Activated CD8-positive, alpha-beta memory T cell treated with anti-CD3 and anti-CD28 coated beads, Interleukin-2, amount 50 U/mL, for 24 hours (primary cell): ENCODE measurements at regions not wholly inside any gene's neighbourhood (a gene's known extent, or its start where the extent isn't known, plus 50 kb on each side); places are given as distances from the start of the nearest gene placed in this dataset.

Experiments
- DNase-seq: peaks from one replicate; pipeline ENCODE4 v3.0.0-alpha.2; 2020; ENCODE audit errors: extremely low read depth

GRCh38 chr18:76571689-76572088 is 76.6 kb upstream of the ZNF516 start:
- DNase-seq, result no peak

GRCh38 chr18:76570856-76571255 is 75.8 kb upstream of the ZNF516 start:
- DNase-seq, result no peak

GRCh38 chr18:76569644-76570419 is 74.8 kb upstream of the ZNF516 start:
- no peak for DNase-seq

DNA sequence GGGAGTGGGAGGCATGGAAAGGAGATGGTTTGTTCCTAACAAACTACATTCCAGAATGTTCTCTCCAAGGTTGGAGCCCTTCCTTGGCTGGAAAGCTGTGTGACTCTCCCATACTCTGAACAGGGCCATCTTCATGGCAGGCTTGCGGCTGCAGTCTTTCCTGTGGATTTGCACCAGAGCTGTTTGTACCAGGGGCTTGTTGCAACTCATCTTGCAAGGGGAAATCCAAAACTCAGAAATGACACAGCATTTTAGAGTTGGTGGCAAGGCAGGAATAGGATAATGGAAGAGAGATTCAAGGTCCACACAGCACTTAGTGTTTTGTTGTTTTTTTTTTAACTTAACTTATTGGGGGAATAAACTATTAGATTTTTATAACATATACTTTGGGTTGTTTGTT is 73.7 kb upstream of the ZNF516 start:
- no peak for DNase-seq

DNA sequence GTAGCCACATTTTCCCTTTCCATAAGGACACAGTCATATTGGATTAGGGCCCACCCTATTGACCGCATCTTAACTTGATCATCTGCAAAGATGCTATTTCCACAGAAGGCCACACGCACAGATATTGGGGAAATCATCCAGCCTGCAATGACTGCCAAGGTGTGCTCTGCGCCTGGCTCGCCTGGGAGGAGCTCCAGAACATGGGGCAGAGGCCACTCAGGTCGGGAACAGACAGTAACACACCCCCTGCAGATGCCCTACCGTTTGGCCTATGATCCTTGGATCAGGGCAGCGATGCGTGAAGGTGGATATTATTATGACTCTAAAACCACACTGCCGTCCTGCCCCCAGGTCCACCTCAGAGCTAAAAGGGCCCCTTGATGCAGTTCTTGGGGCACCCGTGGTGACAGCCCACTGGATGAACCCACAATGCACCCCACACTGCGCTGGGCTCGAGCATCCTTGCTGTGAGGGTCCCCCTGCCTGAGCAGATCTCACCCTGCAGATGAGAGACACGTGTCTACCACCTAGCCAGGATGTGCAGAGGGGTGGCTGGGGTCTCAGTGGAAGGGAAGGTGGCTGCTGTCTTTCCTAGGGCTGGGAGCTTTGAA is 72.9 kb upstream of the ZNF516 start:
- DNase-seq, result no peak

GRCh38 chr18:76566987-76567386 is 71.9 kb upstream of the ZNF516 start:
- DNase-seq, result no peak

GRCh38 chr18:76565238-76566173 is 70.5 kb upstream of the ZNF516 start:
- no peak for DNase-seq

- no peak for DNase-seq
Measured at GRCh38 chr18:76564655-76565237, 69.7 kb upstream of the ZNF516 start.

- DNase-seq, result no peak
Measured at GRCh38 chr18:76564117-76564516, 69.1 kb upstream of the ZNF516 start.

DNA sequence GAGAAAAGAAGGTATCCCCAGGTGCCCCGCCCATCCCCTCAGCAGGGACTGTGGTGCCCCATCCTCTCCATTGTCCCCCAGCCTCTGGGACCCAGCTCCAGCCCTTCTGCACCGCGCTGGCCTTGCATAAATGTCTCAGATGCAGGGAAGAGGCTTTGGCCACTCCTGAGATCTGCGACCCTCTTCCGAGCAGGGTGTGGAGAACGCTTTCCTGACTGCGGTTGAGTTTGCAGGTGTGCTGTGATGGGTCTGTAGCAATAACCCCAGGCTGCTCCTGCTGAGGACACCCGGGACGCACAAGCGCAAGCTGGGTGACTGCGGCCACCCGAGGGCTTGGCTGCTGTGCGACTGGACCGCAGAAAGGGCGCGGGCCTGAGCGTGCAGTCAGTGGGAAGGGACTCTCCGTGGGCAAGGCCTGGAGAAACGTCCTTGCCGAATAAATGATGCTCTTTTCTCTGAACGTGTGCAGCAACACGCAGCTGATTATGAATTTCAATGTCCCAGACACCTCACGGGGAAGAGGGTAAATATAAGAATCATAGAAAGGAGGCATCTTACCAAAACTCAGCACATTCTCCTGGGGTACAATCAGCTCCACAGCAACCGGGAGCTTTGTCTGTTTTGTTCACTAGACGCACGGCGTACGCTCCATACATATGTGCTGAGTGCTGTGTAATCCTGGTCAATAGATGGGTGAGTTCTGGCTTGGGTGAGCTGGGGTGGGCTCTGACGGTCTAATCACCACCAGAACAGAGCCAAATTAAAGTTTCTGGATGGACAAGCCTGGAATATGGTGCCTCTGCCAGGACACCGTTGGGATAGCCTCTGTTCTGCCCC is 67.5 kb upstream of the ZNF516 start:
- no peak for DNase-seq

- no peak for DNase-seq
Measured at GRCh38 chr18:76558881-76559667, 64.0 kb upstream of the ZNF516 start.

DNA sequence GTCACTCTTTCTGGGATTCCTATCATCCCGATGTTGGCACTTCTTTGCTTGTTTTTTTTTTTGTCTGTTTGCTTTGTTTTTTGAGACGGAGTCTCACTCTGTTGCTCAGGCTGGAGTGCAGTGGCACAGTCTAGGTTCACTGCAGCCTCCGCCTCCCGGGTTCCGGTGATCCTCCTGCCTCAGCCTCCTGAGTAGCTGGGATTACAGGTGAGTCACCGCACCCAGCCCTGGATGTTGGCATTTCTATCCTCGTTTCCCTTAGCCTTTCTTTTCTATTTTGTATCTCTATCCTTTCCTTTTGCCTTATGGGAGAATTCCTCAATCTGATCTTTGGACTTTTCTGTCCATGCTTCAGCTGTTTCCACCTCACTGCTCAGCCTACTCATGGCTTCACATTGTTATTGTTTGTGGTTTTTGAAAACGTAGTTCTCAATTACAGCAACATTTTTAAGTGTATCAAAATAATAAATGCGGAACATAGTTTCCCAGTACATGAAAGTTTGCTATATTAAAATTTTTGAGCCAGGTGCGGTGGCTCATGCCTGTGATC is 62.1 kb upstream of the ZNF516 start:
- DNase-seq, result no peak

DNA sequence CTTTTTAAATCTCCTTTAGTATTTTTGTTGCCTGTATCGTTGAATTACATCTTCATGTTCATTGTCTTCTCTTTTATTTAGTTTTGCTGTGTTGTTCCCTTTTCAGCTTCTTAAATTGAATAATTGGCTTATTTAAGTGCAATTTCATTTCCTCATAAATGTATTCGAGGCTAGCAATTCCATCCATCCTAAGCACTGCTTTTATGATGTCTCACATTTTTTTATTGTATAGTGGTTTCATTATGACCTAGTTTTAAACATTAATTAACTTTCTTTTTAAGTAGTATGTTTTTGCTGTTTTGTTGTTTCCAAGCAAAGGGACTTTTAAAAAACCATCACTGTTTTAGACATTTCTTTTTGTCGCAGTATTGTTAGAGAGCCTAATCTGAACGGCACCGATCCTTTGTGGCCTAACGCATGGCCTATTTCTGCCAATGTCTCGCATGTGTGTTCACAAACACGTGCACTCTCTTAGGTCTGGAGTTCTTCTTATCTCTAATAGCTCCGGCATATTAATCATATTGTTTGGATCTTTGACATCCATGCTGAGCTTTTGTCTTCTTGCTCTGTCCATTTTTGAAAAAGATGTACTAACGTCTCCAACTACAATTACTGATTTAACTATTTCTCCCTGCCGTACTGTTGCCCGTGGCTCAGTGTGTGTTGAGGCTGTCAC is 59.6 kb upstream of the ZNF516 start:
- DNase-seq, result no peak

DNA sequence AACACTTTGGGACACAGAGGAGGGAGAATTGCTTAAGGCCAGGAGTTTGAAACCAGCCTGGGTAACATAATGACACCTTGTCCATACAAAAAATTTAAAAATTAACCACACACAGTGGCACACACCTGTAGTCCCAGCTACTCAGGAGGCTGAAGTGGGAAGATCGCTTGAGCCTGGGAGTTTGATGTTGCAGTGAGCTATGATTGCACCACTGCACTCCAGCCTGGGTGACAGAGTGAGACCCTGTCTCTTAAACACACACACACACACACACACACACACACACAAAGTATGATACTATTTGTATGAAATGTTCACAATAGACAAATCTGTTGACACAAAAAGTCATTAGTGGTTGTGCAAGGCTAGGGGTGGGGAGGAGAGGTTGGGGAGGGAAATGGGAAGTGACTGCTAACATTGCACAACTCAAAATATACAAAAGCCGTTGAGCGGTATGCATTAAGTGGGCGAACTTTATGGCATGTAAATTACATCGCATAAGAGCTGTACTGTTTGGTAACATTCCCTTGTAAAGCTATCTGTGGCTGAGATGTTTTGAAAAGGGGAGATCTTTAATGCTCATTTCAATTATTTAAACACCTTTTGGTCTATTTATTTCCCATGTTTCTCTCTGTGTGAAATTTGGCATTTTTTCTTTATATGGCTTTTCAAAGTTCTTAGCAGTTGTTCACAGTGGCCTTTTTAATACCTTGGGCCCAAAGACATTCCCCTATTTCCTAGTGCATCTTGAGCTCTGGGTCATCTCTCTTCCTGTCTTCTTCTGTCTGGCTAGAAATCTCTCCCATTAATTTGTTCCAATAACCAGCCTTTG is 58.9 kb upstream of the ZNF516 start:
- DNase-seq, result no peak

GRCh38 chr18:76548541-76548940 is 53.5 kb upstream of the ZNF516 start:
- DNase-seq, result no peak

- no peak for DNase-seq
Measured at GRCh38 chr18:76547296-76547695, 52.3 kb upstream of the ZNF516 start.

DNA sequence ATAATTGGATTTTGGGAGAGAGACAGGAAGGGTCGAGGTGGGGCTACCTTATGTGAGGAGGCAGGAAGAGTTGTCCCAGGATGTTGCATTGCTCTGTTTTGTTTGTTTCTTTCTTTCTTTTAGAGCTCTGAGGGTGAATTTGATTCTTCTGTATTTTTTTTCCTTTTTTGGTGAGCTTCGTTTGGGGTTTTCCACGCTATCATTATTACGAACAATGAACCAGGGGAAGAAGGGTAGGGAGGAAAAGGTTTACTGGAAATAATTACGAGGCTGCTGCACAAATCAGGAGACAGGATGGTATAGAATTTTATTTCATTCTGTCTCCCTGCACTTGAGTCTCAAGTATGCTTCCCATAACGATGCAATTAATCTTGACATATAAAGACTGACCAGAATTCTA is 51.4 kb upstream of the ZNF516 start:
- DNase-seq, result no peak

DNA sequence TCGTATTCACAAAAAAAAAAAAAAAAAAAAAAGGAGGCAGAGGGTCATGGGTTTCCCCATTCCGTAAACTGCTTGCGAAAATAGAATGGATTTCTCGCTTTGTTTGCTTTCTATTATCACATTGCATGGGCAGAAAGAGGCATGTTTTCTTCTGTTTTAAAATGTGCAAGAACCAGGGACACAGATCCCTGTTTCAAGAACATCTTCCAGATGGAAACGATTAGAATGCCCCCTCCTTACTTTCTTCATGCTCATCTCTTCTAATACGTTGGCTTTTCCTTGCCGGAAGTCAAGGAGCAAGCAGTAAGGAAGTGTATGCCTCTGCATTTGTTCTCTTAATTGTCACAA is 51.0 kb upstream of the ZNF516 start:
- DNase-seq, result no peak
